Thyroid gland (tissue), 4 donors: ENCODE measurements at regions not wholly inside any gene's neighbourhood (a gene's known extent, or its start where the extent isn't known, plus 50 kb on each side); places are given as distances from the start of the nearest gene placed in this dataset.

ENCODE experiments used
- POLR2A ChIP-seq, 2 donors: fragments of 450-650 bp; IDR thresholded peaks; one replicate each; pipeline ENCODE4 v1.6.1; 2017; ENCODE audit warnings: antibody characterized with exemption in 2 of 2, mild to moderate bottlenecking in 2 of 2, moderate library complexity in 1 of 2
- TF ChIP-seq, protein P1 (sequence below), 6 experiments: fragments of 200-600 bp in 3 of 6; fragments of 450-650 bp in 3 of 6; sonication (generic) in 3 of 6; IDR thresholded peaks; one replicate each; pipeline ENCODE4 v1.5.1; 2016 to 2019; ENCODE audit warnings: antibody characterized with exemption in 6 of 6, mild to moderate bottlenecking in 2 of 6, inconsistent platforms in 1 of 6, moderate library complexity in 1 of 6

DNA sequence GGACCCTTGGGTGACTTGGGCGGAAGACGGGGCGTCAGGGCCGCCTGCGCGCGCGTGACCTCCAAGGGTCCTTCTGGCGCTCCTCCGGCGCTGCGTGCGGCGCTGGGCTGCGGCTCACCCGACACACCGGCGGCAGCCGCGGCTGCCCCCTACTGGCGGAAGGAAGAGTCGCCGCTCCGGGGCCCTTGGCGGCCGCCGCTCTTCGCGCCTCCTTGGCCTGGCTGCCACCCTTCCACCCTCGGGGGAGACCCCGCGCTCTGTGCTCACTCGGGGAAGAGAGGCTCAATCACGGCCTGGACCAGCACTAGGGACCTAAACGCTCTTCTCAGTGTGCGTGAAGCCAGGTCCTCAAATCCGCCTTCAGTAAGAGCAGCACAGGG, 89.7 kb downstream of the DMRTA2 start:
- TF ChIP-seq, protein P1, sequence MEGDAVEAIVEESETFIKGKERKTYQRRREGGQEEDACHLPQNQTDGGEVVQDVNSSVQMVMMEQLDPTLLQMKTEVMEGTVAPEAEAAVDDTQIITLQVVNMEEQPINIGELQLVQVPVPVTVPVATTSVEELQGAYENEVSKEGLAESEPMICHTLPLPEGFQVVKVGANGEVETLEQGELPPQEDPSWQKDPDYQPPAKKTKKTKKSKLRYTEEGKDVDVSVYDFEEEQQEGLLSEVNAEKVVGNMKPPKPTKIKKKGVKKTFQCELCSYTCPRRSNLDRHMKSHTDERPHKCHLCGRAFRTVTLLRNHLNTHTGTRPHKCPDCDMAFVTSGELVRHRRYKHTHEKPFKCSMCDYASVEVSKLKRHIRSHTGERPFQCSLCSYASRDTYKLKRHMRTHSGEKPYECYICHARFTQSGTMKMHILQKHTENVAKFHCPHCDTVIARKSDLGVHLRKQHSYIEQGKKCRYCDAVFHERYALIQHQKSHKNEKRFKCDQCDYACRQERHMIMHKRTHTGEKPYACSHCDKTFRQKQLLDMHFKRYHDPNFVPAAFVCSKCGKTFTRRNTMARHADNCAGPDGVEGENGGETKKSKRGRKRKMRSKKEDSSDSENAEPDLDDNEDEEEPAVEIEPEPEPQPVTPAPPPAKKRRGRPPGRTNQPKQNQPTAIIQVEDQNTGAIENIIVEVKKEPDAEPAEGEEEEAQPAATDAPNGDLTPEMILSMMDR (IDR thresholded peaks at IDR 0.05): peak in 4 of 6 experiments; percentile 41 to 63 (median 59)
- no peak for TF ChIP-seq POLR2A (IDR thresholded peaks at IDR 0.05)
